ENCODE measurements at regions not wholly inside any gene's neighbourhood (a gene's known extent, or its start where the extent isn't known, plus 50 kb on each side); places are given as distances from the start of the nearest gene placed in this dataset.

DNA sequence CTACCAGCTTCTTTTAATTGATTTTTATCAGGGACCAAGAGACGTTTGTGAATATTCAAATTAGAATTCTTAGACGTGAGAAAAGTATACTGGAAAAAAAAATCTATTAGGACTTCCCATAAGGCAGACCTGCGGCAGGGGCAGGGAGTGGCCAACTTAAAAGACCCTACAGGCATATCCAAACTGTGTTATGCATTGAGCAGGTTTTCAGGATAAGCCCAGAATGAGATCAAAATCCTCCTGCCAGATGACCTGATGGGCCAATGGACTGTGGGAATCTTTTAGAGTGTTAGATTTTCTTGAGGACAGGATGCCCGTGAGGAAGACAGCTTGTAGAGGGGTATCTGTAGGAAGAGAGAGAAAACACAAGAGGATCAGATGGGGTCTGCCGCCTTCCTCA lies 391.5 kb downstream of the CD83 start:
- intact Hi-C loops (cut with micrococcal nuclease; ENCODE audit: unreplicated experiment) = no loop called here

DNA sequence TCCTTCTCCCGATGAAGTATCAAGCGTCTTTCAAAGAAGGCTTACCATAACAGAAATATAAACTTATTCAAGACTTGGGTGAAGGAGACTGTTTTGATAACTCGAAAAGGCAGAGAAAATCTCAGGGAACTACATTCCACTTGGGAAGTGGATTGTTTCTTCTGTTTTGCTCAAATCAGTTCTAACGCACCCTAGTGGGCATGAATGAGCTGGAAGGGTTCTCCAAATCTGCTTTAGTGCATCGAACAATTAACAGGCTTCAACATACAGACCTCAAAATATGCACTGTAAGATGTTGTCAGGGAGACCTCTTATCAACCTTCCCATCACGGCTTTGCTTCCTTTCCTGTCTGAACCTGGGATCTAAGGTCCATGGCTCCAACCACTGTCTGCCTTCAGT lies 392.5 kb downstream of the CD83 start:
- no peak overlapping the region for H3K4me3 Mint-ChIP-seq (ENCODE audit: low read depth, unreplicated experiment)
- TF ChIP-seq, protein P1, sequence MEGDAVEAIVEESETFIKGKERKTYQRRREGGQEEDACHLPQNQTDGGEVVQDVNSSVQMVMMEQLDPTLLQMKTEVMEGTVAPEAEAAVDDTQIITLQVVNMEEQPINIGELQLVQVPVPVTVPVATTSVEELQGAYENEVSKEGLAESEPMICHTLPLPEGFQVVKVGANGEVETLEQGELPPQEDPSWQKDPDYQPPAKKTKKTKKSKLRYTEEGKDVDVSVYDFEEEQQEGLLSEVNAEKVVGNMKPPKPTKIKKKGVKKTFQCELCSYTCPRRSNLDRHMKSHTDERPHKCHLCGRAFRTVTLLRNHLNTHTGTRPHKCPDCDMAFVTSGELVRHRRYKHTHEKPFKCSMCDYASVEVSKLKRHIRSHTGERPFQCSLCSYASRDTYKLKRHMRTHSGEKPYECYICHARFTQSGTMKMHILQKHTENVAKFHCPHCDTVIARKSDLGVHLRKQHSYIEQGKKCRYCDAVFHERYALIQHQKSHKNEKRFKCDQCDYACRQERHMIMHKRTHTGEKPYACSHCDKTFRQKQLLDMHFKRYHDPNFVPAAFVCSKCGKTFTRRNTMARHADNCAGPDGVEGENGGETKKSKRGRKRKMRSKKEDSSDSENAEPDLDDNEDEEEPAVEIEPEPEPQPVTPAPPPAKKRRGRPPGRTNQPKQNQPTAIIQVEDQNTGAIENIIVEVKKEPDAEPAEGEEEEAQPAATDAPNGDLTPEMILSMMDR (IDR thresholded peaks at IDR 0.05; ENCODE audit: unreplicated experiment) = no peak
- H3K27me3 Mint-ChIP-seq (ENCODE audit: unreplicated experiment) = peaks cover 18% of the 10 kb centered on the region
- H3K9me3 Mint-ChIP-seq (ENCODE audit: low read depth, unreplicated experiment) = no peaks in the 10 kb centered on the region
- DNase-seq = no peak
- no TSS peak for BruUV-seq (replicated peaks)
- CTCF ChIA-PET = no interaction called here
- no peaks in the 10 kb centered on the region for H3K36me3 Mint-ChIP-seq (ENCODE audit: insufficient read depth, unreplicated experiment)
- no peaks in the 10 kb centered on the region for H3K4me1 Mint-ChIP-seq (ENCODE audit: low read depth, unreplicated experiment)
- H3K27ac Mint-ChIP-seq (ENCODE audit: unreplicated experiment) = no peak overlapping the region
- intact Hi-C loops (cut with micrococcal nuclease; ENCODE audit: unreplicated experiment) = no loop called here

More for the DNA sequence above, 391.5 kb downstream of the CD83 start:
- Mint-ChIP-seq H3K36me3 (ENCODE audit: insufficient read depth, unreplicated experiment) (no peaks in the 10 kb centered on the region), H3K27me3 (ENCODE audit: unreplicated experiment) (peaks cover 18% of the 10 kb centered on the region), H3K4me1 (ENCODE audit: low read depth, unreplicated experiment) (no peaks in the 10 kb centered on the region), H3K4me3 (ENCODE audit: low read depth, unreplicated experiment) (no peak overlapping the region), H3K27ac (ENCODE audit: unreplicated experiment) (no peak overlapping the region), H3K9me3 (ENCODE audit: low read depth, unreplicated experiment) (peaks cover 1% of the 10 kb centered on the region)
- CTCF ChIA-PET = no interaction called here
- DNase-seq = no peak
- BruUV-seq (replicated peaks) = no TSS peak
- TF ChIP-seq, protein P1 (IDR thresholded peaks at IDR 0.05; ENCODE audit: unreplicated experiment) = no peak

DNA sequence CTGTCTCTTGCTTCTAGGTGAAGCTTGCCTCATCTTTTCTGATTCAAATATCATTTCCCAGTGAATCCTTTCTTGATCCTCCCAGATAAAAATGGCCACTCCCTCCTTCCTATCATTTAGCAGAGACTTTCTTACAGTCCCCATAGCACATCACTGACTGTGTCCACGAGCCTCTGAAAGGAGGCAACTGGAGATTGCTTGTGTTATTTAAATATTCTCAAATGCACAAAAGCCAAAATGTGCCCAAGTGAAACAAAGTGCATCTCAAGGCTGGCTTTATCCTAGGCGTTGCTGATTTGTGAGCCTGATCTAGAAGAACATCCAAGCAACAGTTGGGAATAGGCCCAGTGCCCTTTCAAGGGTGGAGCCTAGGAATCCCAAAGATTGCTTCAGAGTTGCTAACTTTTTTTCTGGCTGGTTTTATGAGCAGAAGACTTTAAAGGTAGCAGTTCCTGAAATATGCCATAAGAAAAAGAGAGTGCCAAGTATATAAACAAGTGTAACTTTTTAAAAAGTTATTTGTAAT lies 393.6 kb downstream of the CD83 start:
- intact Hi-C loops (cut with micrococcal nuclease; ENCODE audit: unreplicated experiment) = no loop called here
- H3K27ac Mint-ChIP-seq (ENCODE audit: unreplicated experiment) = no peak overlapping the region
- no peaks in the 10 kb centered on the region for H3K9me3 Mint-ChIP-seq (ENCODE audit: low read depth, unreplicated experiment)
- CTCF ChIA-PET = no interaction called here
- DNase-seq = no peak
- H3K27me3 Mint-ChIP-seq (ENCODE audit: unreplicated experiment) = peaks cover 18% of the 10 kb centered on the region
- TF ChIP-seq, protein P1 (IDR thresholded peaks at IDR 0.05; ENCODE audit: unreplicated experiment) = no peak
- H3K4me3 Mint-ChIP-seq (ENCODE audit: low read depth, unreplicated experiment) = no peak overlapping the region
- no TSS peak for BruUV-seq (replicated peaks)
- no peaks in the 10 kb centered on the region for H3K36me3 Mint-ChIP-seq (ENCODE audit: insufficient read depth, unreplicated experiment)
- H3K4me1 Mint-ChIP-seq (ENCODE audit: low read depth, unreplicated experiment) = no peaks in the 10 kb centered on the region

DNA sequence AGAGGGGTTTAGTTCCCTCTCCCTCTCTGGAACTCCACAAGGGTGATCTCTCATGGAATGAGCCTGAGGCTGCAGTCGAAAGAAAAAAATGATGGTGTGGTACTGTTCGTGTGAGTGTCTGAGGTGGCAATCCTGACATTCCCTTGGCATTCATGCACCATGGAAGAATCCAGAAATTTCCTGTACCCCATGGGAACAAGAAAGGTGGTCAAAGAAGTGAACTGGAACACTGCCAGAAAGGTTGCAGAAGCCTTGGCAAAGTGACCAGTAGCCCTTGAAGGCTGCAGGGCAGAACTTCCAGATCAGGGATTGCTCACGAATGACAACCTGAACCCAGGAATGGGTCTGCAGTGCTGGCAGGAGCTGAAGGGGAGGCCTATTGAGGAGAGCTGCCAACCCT lies 394.7 kb downstream of the CD83 start:
- H3K27me3 Mint-ChIP-seq (ENCODE audit: unreplicated experiment) = peaks cover 18% of the 10 kb centered on the region
- no peak overlapping the region for H3K4me3 Mint-ChIP-seq (ENCODE audit: low read depth, unreplicated experiment)
- CTCF ChIA-PET = no interaction called here
- H3K36me3 Mint-ChIP-seq (ENCODE audit: insufficient read depth, unreplicated experiment) = no peaks in the 10 kb centered on the region
- TF ChIP-seq, protein P1 (IDR thresholded peaks at IDR 0.05; ENCODE audit: unreplicated experiment) = no peak
- H3K4me1 Mint-ChIP-seq (ENCODE audit: low read depth, unreplicated experiment) = no peaks in the 10 kb centered on the region
- no peak for DNase-seq
- no peak overlapping the region for H3K27ac Mint-ChIP-seq (ENCODE audit: unreplicated experiment)
- BruUV-seq (replicated peaks) = no TSS peak
- no peaks in the 10 kb centered on the region for H3K9me3 Mint-ChIP-seq (ENCODE audit: low read depth, unreplicated experiment)
- intact Hi-C loops (cut with micrococcal nuclease; ENCODE audit: unreplicated experiment) = no loop called here
